GM12878 (cell line): ENCODE measurements at regions not wholly inside any gene's neighbourhood (a gene's known extent, or its start where the extent isn't known, plus 50 kb on each side); places are given as distances from the start of the nearest gene placed in this dataset.

ENCODE experiments used
- ATAC-seq: fragments of 200-7000 bp; cut with Tn5 transposase; 3 replicates; pipeline ENCODE4 v1.9.1; 2020; ENCODE audit warnings: mild to moderate bottlenecking, moderate library complexity
- BruUV-seq: library from RNA; stranded (reverse); fragments of 400-500 nt; replicated peaks from 2 replicates; lab custom pipeline; 2021; lab: Mats Ljungman, UMichigan
- CTCF ChIA-PET: fragments of 300-600 bp; sonication (Branson Sonifier 250); formaldehyde crosslinking; extraction: SDS; loops from one replicate; lab custom pipeline; 2021; ENCODE audit warnings: inconsistent platforms; lab: Yijun Ruan, JAX
- POLR2A ChIA-PET: fragments of 350-600 bp; formaldehyde crosslinking; extraction: SDS; loops from one replicate; lab custom pipeline; 2021; ENCODE audit warnings: inconsistent platforms; lab: Charles Lee
- RAD21 ChIA-PET: fragments of 300-600 bp; sonication (Branson Sonifier 250); formaldehyde crosslinking; loops from one replicate; lab custom pipeline; 2023; ENCODE audit warnings: antibody characterized with exemption; ENCODE audit not compliant: unreplicated experiment; lab: Charles Lee
- SMC1A ChIA-PET: fragments of 300-600 bp; sonication (Branson Sonifier 250); formaldehyde crosslinking; loops from one replicate; lab custom pipeline; 2023; ENCODE audit not compliant: unreplicated experiment, uncharacterized antibody; lab: Charles Lee
- DNase-seq: peaks from one replicate; pipeline ENCODE4 v3.0.0-alpha.2; 2011; ENCODE audit warnings: low read depth, low spot score
- FAIRE-seq: peaks from 3 replicates; lab custom pipeline; 2011; peaks lifted over from hg19 to GRCh38; lab: Jason Lieb, UNC
- H2AFZ ChIP-seq: 2 replicates; pipeline ENCODE4 v1.6.0; 2011; ENCODE audit warnings: low read depth, low read length, control low read depth; ENCODE audit not compliant: control insufficient read depth
- H3K27ac ChIP-seq: 2 replicates; pipeline ENCODE4 v1.5.1; 2011; ENCODE audit warnings: control low read depth; ENCODE audit not compliant: control insufficient read depth, insufficient read depth
- H3K27me3 ChIP-seq, 2 experiments: replicated peaks in 1 of 2; 2 replicates each; pipeline versions ENCODE4 v1.6.0 to v1.6.1; 2011; ENCODE audit warnings: low read length in 1 of 2; ENCODE audit not compliant: control insufficient read depth in 2 of 2, insufficient read depth in 2 of 2
- H3K36me3 ChIP-seq, 2 experiments: 2 replicates each; pipeline ENCODE4 v1.5.1; 2011; ENCODE audit warnings: low read length in 1 of 2; ENCODE audit not compliant: control insufficient read depth in 2 of 2, insufficient read depth in 2 of 2
- H3K4me1 ChIP-seq: 2 replicates; pipeline ENCODE4 v1.6.1; 2011; ENCODE audit warnings: mild to moderate bottlenecking, low read length, moderate library complexity, mixed read lengths; ENCODE audit not compliant: control insufficient read depth, insufficient read depth
- H3K4me2 ChIP-seq: 2 replicates; pipeline ENCODE4 v1.6.0; 2011; ENCODE audit warnings: control low read depth; ENCODE audit not compliant: control insufficient read depth, insufficient read depth
- H3K4me3 ChIP-seq: fragments of 200-600 bp; sonication (generic); 2 replicates; pipeline ENCODE4 v1.5.1; 2016
- H3K79me2 ChIP-seq: 2 replicates; pipeline ENCODE4 v1.6.0; 2011; ENCODE audit warnings: low read length; ENCODE audit not compliant: control insufficient read depth, insufficient read depth
- H3K9ac ChIP-seq: 2 replicates; pipeline ENCODE4 v1.8.0; 2011; ENCODE audit warnings: low read length, control low read depth, mixed read lengths; ENCODE audit not compliant: control insufficient read depth, insufficient read depth
- H3K9me3 ChIP-seq: replicated peaks from 3 replicates; pipeline ENCODE4 v1.5.1; 2011; ENCODE audit warnings: mild to moderate bottlenecking, low read length; ENCODE audit not compliant: control insufficient read depth, insufficient read depth
- H4K20me1 ChIP-seq: 2 replicates; pipeline ENCODE4 v1.6.0; 2011; ENCODE audit not compliant: control insufficient read depth, insufficient read depth
- CEBPZ ChIP-seq: fragments of 150-350 bp; IDR thresholded peaks from 2 replicates; pipeline ENCODE4 v1.6.1; 2016; ENCODE audit warnings: low read depth, low read length
- CREB1 ChIP-seq: IDR thresholded peaks from 2 replicates; pipeline ENCODE4 v1.6.1; 2012; ENCODE audit warnings: low read depth, mild to moderate bottlenecking, inconsistent platforms
- E2F4 ChIP-seq: IDR thresholded peaks from 2 replicates; pipeline ENCODE4 v1.6.1; 2012; ENCODE audit warnings: low read depth, low read length, improper control_type of control experiment
- ETV6 ChIP-seq, 2 experiments: fragments of 450-650 bp in 1 of 2; IDR thresholded peaks in 1 of 2; conservative IDR thresholded peaks in 1 of 2; 2 replicates each; pipeline ENCODE4 v1.6.1; 2014; ENCODE audit warnings: antibody characterized with exemption in 1 of 2, borderline replicate concordance in 1 of 2, low read depth in 1 of 2, mild to moderate bottlenecking in 1 of 2, moderate library complexity in 1 of 2
- RAD51 ChIP-seq: fragments of 450-650 bp; IDR thresholded peaks from 2 replicates; pipeline ENCODE4 v1.6.1; 2016; ENCODE audit warnings: moderate library complexity, mild to moderate bottlenecking, inconsistent platforms
- TCF12 ChIP-seq: IDR thresholded peaks from 2 replicates; pipeline ENCODE4 v1.6.1; 2011; ENCODE audit warnings: low read depth, mild to moderate bottlenecking, low read length
- WGBS: methylation state at CpG from one replicate; pipeline ENCODE4 v1.1.6; 2016; ENCODE audit warnings: low lambda C conversion rate; ENCODE audit not compliant: insufficient replicate concordance, insufficient coverage; ENCODE audit errors: missing lambda C conversion rate; 5-methylcytosine and 5-hydroxymethylcytosine counted together
- in situ Hi-C: fragments of 300-500 bp; cut with MboI; formaldehyde crosslinking; loops from 9 replicates; pipeline ENCODE4 v1.14.3; 2018; ENCODE audit warnings: mixed read lengths
- intact Hi-C: fragments of 100-400 bp; cut with micrococcal nuclease; formaldehyde crosslinking; loops from one replicate; pipeline ENCODE4 v1.14.2; 2022; ENCODE audit not compliant: unreplicated experiment
- TF ChIP-seq, protein P1 (sequence below): IDR thresholded peaks from 2 replicates; pipeline ENCODE4 v1.6.1; 2011; ENCODE audit warnings: borderline replicate concordance, low read depth, mild to moderate bottlenecking, moderate library complexity, low read length; ENCODE audit not compliant: insufficient read depth, poor library complexity, severe bottlenecking

- no TSS peak for BruUV-seq
- Histone ChIP-seq H2AFZ (no peak overlapping the region), H3K27ac (no peak overlapping the region), H3K9me3 (no peaks in the 10 kb centered on the region), H3K36me3 (no peaks in the 10 kb centered on the region), H3K27me3 (no peaks in the 10 kb centered on the region), H3K9ac (no peak overlapping the region), H3K4me3 (no peak overlapping the region), H4K20me1 (no peaks in the 10 kb centered on the region), H3K4me1 (no peaks in the 10 kb centered on the region), H3K4me2 (no peak overlapping the region), H3K79me2 (no peaks in the 10 kb centered on the region)
- FAIRE-seq = no peak
- DNase-seq = no peak
- in situ Hi-C loops (no loop called here), intact Hi-C loops (no loop called here)
- ChIA-PET SMC1A (no interaction called here), RAD21 (no interaction called here), POLR2A (no interaction called here), CTCF (no interaction called here)
- ATAC-seq = no peak
- 32% methylated on average over 3 of the region's 3 CpGs for WGBS
- TF ChIP-seq CREB1 (no peak), ETV6 (conservative IDR thresholded peaks at IDR 0.05 in 1 of 2, IDR thresholded peaks at IDR 0.05 in 1 of 2; ENCODE audit: borderline replicate concordance in 1 of 2, low read depth in 1 of 2) (no peak), E2F4 (no peak), TCF12 (no peak), CEBPZ (no peak), RAD51 (no peak)
- TF ChIP-seq, protein P1, sequence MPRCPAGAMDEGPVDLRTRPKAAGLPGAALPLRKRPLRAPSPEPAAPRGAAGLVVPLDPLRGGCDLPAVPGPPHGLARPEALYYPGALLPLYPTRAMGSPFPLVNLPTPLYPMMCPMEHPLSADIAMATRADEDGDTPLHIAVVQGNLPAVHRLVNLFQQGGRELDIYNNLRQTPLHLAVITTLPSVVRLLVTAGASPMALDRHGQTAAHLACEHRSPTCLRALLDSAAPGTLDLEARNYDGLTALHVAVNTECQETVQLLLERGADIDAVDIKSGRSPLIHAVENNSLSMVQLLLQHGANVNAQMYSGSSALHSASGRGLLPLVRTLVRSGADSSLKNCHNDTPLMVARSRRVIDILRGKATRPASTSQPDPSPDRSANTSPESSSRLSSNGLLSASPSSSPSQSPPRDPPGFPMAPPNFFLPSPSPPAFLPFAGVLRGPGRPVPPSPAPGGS = no peak
Observed at GRCh38 chr10:2851566-2851965, 215.8 kb upstream of the PFKP start.
